Thyroid gland (tissue), 4 donors: ENCODE measurements at regions not wholly inside any gene's neighbourhood (a gene's known extent, or its start where the extent isn't known, plus 50 kb on each side); places are given as distances from the start of the nearest gene placed in this dataset.

Experiments used
- POLR2A ChIP-seq, 2 donors: fragments of 450-650 bp; IDR thresholded peaks; one replicate each; pipeline ENCODE4 v1.6.1; 2017; ENCODE audit warnings: antibody characterized with exemption in 2 of 2, mild to moderate bottlenecking in 2 of 2, moderate library complexity in 1 of 2
- TF ChIP-seq, protein P1 (sequence below), 6 experiments: fragments of 200-600 bp in 3 of 6; fragments of 450-650 bp in 3 of 6; sonication (generic) in 3 of 6; IDR thresholded peaks; one replicate each; pipeline ENCODE4 v1.5.1; 2016 to 2019; ENCODE audit warnings: antibody characterized with exemption in 6 of 6, mild to moderate bottlenecking in 2 of 6, inconsistent platforms in 1 of 6, moderate library complexity in 1 of 6

DNA sequence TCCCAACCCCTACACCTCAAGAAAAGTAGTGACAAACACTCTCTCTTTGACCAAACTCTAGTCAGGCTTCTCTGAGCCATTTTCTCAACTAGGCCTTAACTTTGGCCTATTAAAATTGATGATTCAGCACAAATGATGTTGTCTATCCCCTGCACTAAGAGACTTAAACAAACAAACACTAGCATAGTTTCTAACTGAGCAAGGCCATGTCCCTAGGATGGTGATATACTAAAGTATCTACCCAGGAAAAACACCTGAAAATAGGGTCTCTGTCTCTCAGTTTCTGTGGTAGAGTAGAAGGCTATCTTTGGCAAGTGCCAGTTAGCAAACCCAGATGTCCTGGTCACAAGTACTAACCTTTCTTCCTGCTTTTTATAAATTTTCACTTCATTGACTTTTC lies 219.7 kb upstream of the ANO3 start:
- TF ChIP-seq, protein P1, sequence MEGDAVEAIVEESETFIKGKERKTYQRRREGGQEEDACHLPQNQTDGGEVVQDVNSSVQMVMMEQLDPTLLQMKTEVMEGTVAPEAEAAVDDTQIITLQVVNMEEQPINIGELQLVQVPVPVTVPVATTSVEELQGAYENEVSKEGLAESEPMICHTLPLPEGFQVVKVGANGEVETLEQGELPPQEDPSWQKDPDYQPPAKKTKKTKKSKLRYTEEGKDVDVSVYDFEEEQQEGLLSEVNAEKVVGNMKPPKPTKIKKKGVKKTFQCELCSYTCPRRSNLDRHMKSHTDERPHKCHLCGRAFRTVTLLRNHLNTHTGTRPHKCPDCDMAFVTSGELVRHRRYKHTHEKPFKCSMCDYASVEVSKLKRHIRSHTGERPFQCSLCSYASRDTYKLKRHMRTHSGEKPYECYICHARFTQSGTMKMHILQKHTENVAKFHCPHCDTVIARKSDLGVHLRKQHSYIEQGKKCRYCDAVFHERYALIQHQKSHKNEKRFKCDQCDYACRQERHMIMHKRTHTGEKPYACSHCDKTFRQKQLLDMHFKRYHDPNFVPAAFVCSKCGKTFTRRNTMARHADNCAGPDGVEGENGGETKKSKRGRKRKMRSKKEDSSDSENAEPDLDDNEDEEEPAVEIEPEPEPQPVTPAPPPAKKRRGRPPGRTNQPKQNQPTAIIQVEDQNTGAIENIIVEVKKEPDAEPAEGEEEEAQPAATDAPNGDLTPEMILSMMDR (IDR thresholded peaks at IDR 0.05): no peak
- no peak for TF ChIP-seq POLR2A (IDR thresholded peaks at IDR 0.05)
